Neural cell (in vitro differentiated cells): ENCODE measurements at regions not wholly inside any gene's neighbourhood (a gene's known extent, or its start where the extent isn't known, plus 50 kb on each side); places are given as distances from the start of the nearest gene placed in this dataset.

Experiments used
- MXI1 ChIP-seq: fragments of 450-650 bp; conservative IDR thresholded peaks from 2 replicates; pipeline ENCODE4 v1.6.1; 2014; ENCODE audit warnings: antibody characterized with exemption, mild to moderate bottlenecking; ENCODE audit not compliant: poor library complexity, severe bottlenecking
- POLR2AphosphoS5 ChIP-seq: IDR thresholded peaks from 2 replicates; pipeline ENCODE4 v1.6.1; 2012
- RAD21 ChIP-seq: fragments of 450-650 bp; conservative IDR thresholded peaks from 2 replicates; pipeline ENCODE4 v1.6.1; 2014; ENCODE audit warnings: antibody characterized with exemption, mild to moderate bottlenecking, moderate library complexity
- TAF1 ChIP-seq: IDR thresholded peaks from 2 replicates; pipeline ENCODE4 v1.6.1; 2012; ENCODE audit warnings: low read depth
- TF ChIP-seq, protein P1 (sequence below): fragments of 450-650 bp; IDR thresholded peaks from 2 replicates; pipeline ENCODE4 v1.5.1; 2014; ENCODE audit warnings: antibody characterized with exemption, mild to moderate bottlenecking, moderate library complexity; ENCODE audit not compliant: poor library complexity, severe bottlenecking
- TF ChIP-seq, protein P2 (sequence below): IDR thresholded peaks from 2 replicates; pipeline ENCODE4 v1.6.1; 2012; ENCODE audit warnings: borderline replicate concordance

- TF ChIP-seq, protein P1, sequence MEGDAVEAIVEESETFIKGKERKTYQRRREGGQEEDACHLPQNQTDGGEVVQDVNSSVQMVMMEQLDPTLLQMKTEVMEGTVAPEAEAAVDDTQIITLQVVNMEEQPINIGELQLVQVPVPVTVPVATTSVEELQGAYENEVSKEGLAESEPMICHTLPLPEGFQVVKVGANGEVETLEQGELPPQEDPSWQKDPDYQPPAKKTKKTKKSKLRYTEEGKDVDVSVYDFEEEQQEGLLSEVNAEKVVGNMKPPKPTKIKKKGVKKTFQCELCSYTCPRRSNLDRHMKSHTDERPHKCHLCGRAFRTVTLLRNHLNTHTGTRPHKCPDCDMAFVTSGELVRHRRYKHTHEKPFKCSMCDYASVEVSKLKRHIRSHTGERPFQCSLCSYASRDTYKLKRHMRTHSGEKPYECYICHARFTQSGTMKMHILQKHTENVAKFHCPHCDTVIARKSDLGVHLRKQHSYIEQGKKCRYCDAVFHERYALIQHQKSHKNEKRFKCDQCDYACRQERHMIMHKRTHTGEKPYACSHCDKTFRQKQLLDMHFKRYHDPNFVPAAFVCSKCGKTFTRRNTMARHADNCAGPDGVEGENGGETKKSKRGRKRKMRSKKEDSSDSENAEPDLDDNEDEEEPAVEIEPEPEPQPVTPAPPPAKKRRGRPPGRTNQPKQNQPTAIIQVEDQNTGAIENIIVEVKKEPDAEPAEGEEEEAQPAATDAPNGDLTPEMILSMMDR: no peak
- TF ChIP-seq, protein P2, sequence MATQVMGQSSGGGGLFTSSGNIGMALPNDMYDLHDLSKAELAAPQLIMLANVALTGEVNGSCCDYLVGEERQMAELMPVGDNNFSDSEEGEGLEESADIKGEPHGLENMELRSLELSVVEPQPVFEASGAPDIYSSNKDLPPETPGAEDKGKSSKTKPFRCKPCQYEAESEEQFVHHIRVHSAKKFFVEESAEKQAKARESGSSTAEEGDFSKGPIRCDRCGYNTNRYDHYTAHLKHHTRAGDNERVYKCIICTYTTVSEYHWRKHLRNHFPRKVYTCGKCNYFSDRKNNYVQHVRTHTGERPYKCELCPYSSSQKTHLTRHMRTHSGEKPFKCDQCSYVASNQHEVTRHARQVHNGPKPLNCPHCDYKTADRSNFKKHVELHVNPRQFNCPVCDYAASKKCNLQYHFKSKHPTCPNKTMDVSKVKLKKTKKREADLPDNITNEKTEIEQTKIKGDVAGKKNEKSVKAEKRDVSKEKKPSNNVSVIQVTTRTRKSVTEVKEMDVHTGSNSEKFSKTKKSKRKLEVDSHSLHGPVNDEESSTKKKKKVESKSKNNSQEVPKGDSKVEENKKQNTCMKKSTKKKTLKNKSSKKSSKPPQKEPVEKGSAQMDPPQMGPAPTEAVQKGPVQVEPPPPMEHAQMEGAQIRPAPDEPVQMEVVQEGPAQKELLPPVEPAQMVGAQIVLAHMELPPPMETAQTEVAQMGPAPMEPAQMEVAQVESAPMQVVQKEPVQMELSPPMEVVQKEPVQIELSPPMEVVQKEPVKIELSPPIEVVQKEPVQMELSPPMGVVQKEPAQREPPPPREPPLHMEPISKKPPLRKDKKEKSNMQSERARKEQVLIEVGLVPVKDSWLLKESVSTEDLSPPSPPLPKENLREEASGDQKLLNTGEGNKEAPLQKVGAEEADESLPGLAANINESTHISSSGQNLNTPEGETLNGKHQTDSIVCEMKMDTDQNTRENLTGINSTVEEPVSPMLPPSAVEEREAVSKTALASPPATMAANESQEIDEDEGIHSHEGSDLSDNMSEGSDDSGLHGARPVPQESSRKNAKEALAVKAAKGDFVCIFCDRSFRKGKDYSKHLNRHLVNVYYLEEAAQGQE: no peak
- TF ChIP-seq POLR2AphosphoS5: no peak
- no peak for TF ChIP-seq TAF1
- no peak for TF ChIP-seq RAD21
- no peak for TF ChIP-seq MXI1
These were observed 88.9 kb upstream of the MRPS30 start for GRCh38 chr5:44719856-44720255.
